CD4-positive, alpha-beta memory T cell (primary cell): ENCODE measurements at regions not wholly inside any gene's neighbourhood (a gene's known extent, or its start where the extent isn't known, plus 50 kb on each side); places are given as distances from the start of the nearest gene placed in this dataset.

Source experiments
- CTCF ChIA-PET: fragments of 350-600 bp; sonication (Branson Sonifier 250); formaldehyde crosslinking; loops from one replicate; lab custom pipeline; 2021; ENCODE audit warnings: inconsistent platforms; ENCODE audit not compliant: partially characterized antibody; lab: Charles Lee
- POLR2A ChIA-PET: fragments of 350-600 bp; sonication (Branson Sonifier 250); formaldehyde crosslinking; loops from one replicate; lab custom pipeline; 2021; ENCODE audit not compliant: partially characterized antibody; lab: Charles Lee
- DNase-seq, 5 donors: peaks; one replicate each; pipeline versions ENCODE4 v3.0.0 to v3.0.0-alpha.2; 2020 to 2022; ENCODE audit warnings: mixed read lengths in 1 of 5
- H3K27ac ChIP-seq: one replicate; pipeline ENCODE4 v1.7.0; 2013; ENCODE audit warnings: low read depth, low read length
- H3K27me3 ChIP-seq: 2 replicates; pipeline ENCODE4 v1.7.0; 2013; ENCODE audit warnings: mild to moderate bottlenecking, low read length, moderate library complexity; ENCODE audit not compliant: insufficient read depth
- H3K36me3 ChIP-seq: 2 replicates; pipeline ENCODE4 v1.7.0; 2013; ENCODE audit warnings: mild to moderate bottlenecking, low read length, moderate library complexity; ENCODE audit not compliant: insufficient read depth
- H3K4me1 ChIP-seq: 2 replicates; pipeline ENCODE4 v1.7.0; 2013; ENCODE audit warnings: mild to moderate bottlenecking, low read length, moderate library complexity; ENCODE audit not compliant: insufficient read depth
- H3K4me3 ChIP-seq, 2 donors: one replicate each; pipeline ENCODE4 v1.7.0; 2013; ENCODE audit warnings: low read length in 2 of 2, mild to moderate bottlenecking in 1 of 2
- H3K9me3 ChIP-seq, 2 donors: one replicate each; pipeline ENCODE4 v1.7.0; 2013; ENCODE audit warnings: low read length in 2 of 2, control low read depth in 1 of 2; ENCODE audit not compliant: control insufficient read depth in 1 of 2
- H3K27ac Mint-ChIP-seq, 7 donors: one replicate each; pipeline ENCODE4 v1.8.0; 2020 to 2021; ENCODE audit warnings: mixed read lengths in 7 of 7, mild to moderate bottlenecking in 6 of 7, inconsistent platforms in 3 of 7, moderate library complexity in 3 of 7
- H3K27me3 Mint-ChIP-seq, 2 donors: one replicate each; pipeline ENCODE4 v1.8.0; 2020 to 2021; ENCODE audit warnings: mixed read lengths in 2 of 2
- H3K36me3 Mint-ChIP-seq, 2 donors: one replicate each; pipeline ENCODE4 v1.8.0; 2020 to 2021; ENCODE audit warnings: mixed read lengths in 2 of 2, inconsistent platforms in 1 of 2, mild to moderate bottlenecking in 1 of 2
- H3K4me1 Mint-ChIP-seq, 4 donors: one replicate each; pipeline ENCODE4 v1.8.0; 2020 to 2021; ENCODE audit warnings: mixed read lengths in 4 of 4, mild to moderate bottlenecking in 1 of 4
- H3K4me3 Mint-ChIP-seq, 8 donors: one replicate each; pipeline ENCODE4 v1.8.0; 2020 to 2021; ENCODE audit warnings: mixed read lengths in 8 of 8, mild to moderate bottlenecking in 7 of 8, moderate library complexity in 6 of 8, inconsistent platforms in 3 of 8
- H3K9me3 Mint-ChIP-seq, 8 donors: one replicate each; pipeline ENCODE4 v1.8.0; 2020 to 2021; ENCODE audit warnings: mixed read lengths in 8 of 8, mild to moderate bottlenecking in 5 of 8, inconsistent platforms in 3 of 8, moderate library complexity in 1 of 8
- intact Hi-C: fragments of 100-400 bp; cut with micrococcal nuclease; formaldehyde crosslinking; loops from one replicate; pipeline ENCODE4 v1.15.1; 2023

DNA sequence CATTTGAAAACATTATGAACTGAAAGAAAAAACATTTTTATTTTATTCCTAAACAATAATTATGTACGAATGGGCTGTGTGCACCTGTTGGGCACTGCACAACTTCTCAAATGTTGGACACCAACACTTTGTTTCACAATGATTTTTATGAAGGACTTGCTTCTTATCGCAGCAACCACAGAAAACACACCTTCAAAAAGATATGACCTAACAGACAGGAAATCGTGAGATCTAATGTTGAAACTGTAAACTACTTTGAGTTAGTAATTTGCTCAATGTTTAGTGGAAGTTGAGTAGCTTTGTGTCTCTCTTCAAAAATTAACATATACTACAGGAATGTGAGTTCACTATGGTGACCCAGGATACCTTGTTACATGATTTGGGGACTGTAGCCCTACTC, 98.6 kb downstream of the NXPE2 start:
- no peaks in the 10 kb centered on the region for H3K4me1 ChIP-seq
- ChIA-PET CTCF (no interaction called here), POLR2A (no interaction called here)
- no peak overlapping the region for H3K27ac Mint-ChIP-seq
- H3K27me3 ChIP-seq = no peaks in the 10 kb centered on the region
- no peak for DNase-seq
- H3K9me3 ChIP-seq = no peaks in the 10 kb centered on the region
- no peak overlapping the region for H3K27ac ChIP-seq
- H3K4me1 Mint-ChIP-seq = no peaks in the 10 kb centered on the region
- no peak overlapping the region for H3K4me3 ChIP-seq
- peaks cover 4 to 12% of the 10 kb centered on the region in 2 donors for H3K27me3 Mint-ChIP-seq
- no peaks in the 10 kb centered on the region for H3K36me3 Mint-ChIP-seq
- no peaks in the 10 kb centered on the region for H3K36me3 ChIP-seq
- H3K4me3 Mint-ChIP-seq = no peak overlapping the region
- intact Hi-C loops = no loop called here
- no peaks in the 10 kb centered on the region for H3K9me3 Mint-ChIP-seq

DNA sequence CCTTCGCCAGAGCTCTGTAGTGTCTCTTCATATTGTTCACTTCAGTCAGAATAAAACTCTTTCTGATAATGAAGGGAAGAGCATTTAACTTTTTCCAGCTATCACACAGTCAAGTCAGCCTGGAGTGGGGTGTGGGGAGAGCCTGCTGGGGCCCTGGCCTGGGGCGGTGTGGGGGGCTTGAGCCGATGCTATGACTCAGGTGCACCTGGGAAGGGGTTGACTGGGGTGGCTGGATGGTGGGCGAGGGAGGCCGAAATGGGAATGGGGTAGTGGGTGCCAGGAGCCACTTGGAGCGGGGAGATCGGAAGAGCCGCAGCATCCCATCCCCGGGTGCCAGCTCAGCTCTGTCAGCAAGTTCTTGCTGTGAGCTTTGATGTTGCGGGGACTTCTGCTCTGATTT, 100.9 kb downstream of the NXPE2 start:
- Mint-ChIP-seq H3K4me3 (no peak overlapping the region), H3K36me3 (no peaks in the 10 kb centered on the region), H3K27me3 (peaks cover 0 to 2% of the 10 kb centered on the region in 2 donors), H3K9me3 (no peaks in the 10 kb centered on the region), H3K4me1 (no peaks in the 10 kb centered on the region), H3K27ac (peak overlapping the region in 1 of 7 donors; percentile 58)
- Histone ChIP-seq H3K36me3 (no peaks in the 10 kb centered on the region), H3K9me3 (no peaks in the 10 kb centered on the region), H3K27me3 (no peaks in the 10 kb centered on the region), H3K4me1 (no peaks in the 10 kb centered on the region), H3K27ac (no peak overlapping the region), H3K4me3 (no peak overlapping the region)
- intact Hi-C loops = no loop called here
- POLR2A ChIA-PET = no interaction called here
- no peak for DNase-seq
- CTCF ChIA-PET = no interaction called here

DNA sequence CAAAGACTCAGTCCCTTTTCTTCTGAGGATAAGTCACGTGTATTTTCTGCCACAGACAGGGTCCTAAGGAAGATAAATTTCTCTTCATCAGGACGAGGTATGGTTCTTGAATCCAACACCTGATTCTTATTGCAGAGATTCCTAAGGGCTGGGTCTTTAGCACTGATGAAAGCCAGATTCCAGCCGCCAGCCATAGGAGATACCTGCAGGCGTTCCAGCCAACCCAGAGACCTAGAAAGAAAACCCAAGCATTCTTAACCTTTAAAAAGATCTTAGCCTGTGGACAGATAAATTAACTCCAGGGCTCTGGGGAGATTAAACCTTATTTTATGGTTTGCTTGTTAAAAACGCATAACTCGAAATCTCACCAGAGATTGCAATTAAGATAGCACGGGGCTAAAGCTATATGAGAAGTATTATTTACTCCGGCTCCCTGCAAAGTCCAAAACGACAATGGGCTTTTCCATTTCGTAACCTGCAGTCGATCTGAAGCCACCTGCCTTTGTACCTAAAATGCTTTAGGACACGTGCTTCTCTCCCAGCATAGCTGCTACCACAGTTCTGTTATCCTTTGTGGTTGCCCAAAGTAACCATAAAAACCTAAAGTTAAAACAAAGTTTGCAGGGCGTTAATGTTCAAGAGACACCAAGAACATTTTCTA, 104.5 kb downstream of the NXPE2 start:
- Histone ChIP-seq H3K9me3 (no peaks in the 10 kb centered on the region), H3K27me3 (no peaks in the 10 kb centered on the region), H3K4me3 (no peak overlapping the region), H3K27ac (no peak overlapping the region), H3K4me1 (no peaks in the 10 kb centered on the region), H3K36me3 (no peaks in the 10 kb centered on the region)
- CTCF ChIA-PET = no interaction called here
- no peak for DNase-seq
- Mint-ChIP-seq H3K27ac (no peak overlapping the region), H3K36me3 (no peaks in the 10 kb centered on the region), H3K9me3 (no peaks in the 10 kb centered on the region), H3K27me3 (peaks cover 0 to 1% of the 10 kb centered on the region in 2 donors), H3K4me3 (no peak overlapping the region), H3K4me1 (no peaks in the 10 kb centered on the region)
- intact Hi-C loops = no loop called here
- POLR2A ChIA-PET = no interaction called here

DNA sequence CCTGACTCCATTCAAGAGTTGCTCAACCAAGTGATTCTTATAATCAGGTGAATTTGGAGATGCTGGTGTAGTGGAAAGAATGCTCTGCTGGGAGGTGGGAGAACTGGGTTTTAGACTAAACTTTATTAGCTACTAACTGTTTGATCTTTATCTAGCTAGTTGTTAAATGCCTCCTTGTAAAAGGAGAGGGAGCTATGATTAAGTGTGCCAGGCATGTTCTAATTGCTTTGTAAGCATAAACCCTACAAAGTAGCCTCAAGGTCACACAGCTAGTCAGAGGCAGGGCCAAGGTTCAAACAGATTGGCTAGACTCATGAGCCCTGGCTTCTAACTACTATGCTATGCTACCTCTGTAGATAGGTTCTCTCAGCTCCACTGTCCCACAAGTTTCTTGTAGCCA, 105.5 kb downstream of the NXPE2 start:
- Histone ChIP-seq H3K27ac (no peak overlapping the region), H3K9me3 (no peaks in the 10 kb centered on the region), H3K36me3 (no peaks in the 10 kb centered on the region), H3K27me3 (no peaks in the 10 kb centered on the region), H3K4me3 (no peak overlapping the region), H3K4me1 (no peaks in the 10 kb centered on the region)
- ChIA-PET POLR2A (no interaction called here), CTCF (no interaction called here)
- no peak for DNase-seq
- H3K36me3 Mint-ChIP-seq = no peaks in the 10 kb centered on the region
- intact Hi-C loops = no loop called here
- no peak overlapping the region for H3K27ac Mint-ChIP-seq
- H3K4me1 Mint-ChIP-seq = no peaks in the 10 kb centered on the region
- H3K4me3 Mint-ChIP-seq = no peak overlapping the region
- H3K27me3 Mint-ChIP-seq = peaks cover 0 to 1% of the 10 kb centered on the region in 2 donors
- no peaks in the 10 kb centered on the region for H3K9me3 Mint-ChIP-seq

DNA sequence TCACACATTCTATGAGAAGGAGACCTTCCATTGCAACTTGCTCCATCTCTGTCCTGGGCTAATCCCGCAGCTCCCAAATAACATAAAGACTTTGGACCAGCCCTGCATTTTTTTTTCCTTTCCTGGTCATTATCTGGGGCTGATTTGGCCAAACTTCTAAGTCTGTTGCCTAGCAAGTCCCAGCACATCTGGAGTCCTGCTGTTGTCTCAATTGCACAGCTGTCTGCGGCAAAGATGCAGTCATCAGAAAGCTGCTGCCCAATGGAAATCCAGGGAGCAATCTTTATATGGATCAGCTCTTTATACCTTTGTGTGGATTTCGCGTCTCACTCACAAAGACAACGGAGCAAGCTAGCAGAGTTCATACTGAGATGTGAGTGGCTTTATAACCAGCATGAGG, 105.9 kb downstream of the NXPE2 start:
- Histone ChIP-seq H3K27me3 (no peaks in the 10 kb centered on the region), H3K36me3 (no peaks in the 10 kb centered on the region)

DNA sequence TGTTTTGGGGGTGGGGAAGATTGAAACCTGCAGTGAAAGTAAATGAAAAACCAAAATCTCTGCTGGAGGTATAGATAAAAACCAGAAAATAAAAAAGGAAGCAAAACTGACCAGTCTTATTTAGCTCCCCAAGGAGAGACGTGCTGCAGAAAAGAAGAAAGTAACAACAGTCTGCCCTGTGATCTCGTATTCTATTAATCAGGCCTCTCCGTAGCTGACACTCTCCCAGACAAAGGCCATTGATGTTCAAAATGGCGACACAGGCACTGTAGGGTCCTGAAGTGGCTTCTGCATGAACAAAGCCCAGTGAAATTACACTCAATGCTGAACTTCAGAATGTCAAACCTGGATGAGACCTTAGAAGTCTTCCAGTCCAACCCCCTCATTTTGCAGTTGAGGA, 106.6 kb downstream of the NXPE2 start:
- no peaks in the 10 kb centered on the region for H3K4me1 ChIP-seq
- Mint-ChIP-seq H3K27ac (no peak overlapping the region), H3K36me3 (no peaks in the 10 kb centered on the region), H3K9me3 (no peaks in the 10 kb centered on the region), H3K4me3 (no peak overlapping the region), H3K4me1 (no peaks in the 10 kb centered on the region), H3K27me3 (peaks cover 1 to 3% of the 10 kb centered on the region in 2 donors)
- CTCF ChIA-PET = interaction anchor here (0.6 kb wide), 1 partner anchor 435 kb away, joined by 3 read pairs; no protein-coding TSS in a partner anchor
- H3K27me3 ChIP-seq = no peaks in the 10 kb centered on the region
- no peaks in the 10 kb centered on the region for H3K9me3 ChIP-seq
- intact Hi-C loops = no loop called here
- no peaks in the 10 kb centered on the region for H3K36me3 ChIP-seq
- H3K27ac ChIP-seq = no peak overlapping the region
- POLR2A ChIA-PET = no interaction called here
- no peak overlapping the region for H3K4me3 ChIP-seq
- DNase-seq = no peak

More for the DNA sequence above, 105.9 kb downstream of the NXPE2 start:
- no peaks in the 10 kb centered on the region for H3K36me3 Mint-ChIP-seq
- H3K9me3 ChIP-seq = no peaks in the 10 kb centered on the region
- no peaks in the 10 kb centered on the region for H3K4me1 Mint-ChIP-seq
- H3K27ac Mint-ChIP-seq = no peak overlapping the region
- intact Hi-C loops = no loop called here
- H3K4me3 Mint-ChIP-seq = no peak overlapping the region
- no peaks in the 10 kb centered on the region for H3K9me3 Mint-ChIP-seq
- H3K4me3 ChIP-seq = no peak overlapping the region
- H3K4me1 ChIP-seq = no peaks in the 10 kb centered on the region
- peaks cover 0 to 1% of the 10 kb centered on the region in 2 donors for H3K27me3 Mint-ChIP-seq
- no peak for DNase-seq
- ChIA-PET POLR2A (no interaction called here), CTCF (no interaction called here)
- H3K27ac ChIP-seq = no peak overlapping the region

DNA sequence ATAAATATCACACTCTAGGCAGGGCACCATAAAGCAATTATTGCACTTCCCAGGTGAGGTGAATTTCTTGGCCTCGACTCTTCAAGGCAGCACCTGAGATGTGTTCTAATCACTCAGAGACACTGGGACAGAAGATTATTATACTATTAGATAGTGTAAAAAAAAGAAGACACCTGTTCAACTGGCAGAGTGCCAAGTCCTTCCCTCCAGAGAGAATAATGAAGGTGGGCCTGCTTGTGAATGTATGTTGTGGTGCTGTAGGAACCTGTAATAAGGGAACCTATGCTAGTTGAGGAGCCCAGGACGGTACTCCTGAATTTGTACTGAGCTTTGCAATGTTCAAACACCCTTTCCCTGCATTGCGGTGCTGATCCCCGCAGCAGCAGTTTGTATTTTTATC, 107.5 kb downstream of the NXPE2 start:
- POLR2A ChIA-PET = no interaction called here

More for the DNA sequence above, 107.5 kb downstream of the NXPE2 start:
- peaks cover 3 to 4% of the 10 kb centered on the region in 2 donors for H3K27me3 Mint-ChIP-seq
- Histone ChIP-seq H3K9me3 (no peaks in the 10 kb centered on the region), H3K36me3 (no peaks in the 10 kb centered on the region), H3K4me3 (no peak overlapping the region), H3K4me1 (no peaks in the 10 kb centered on the region), H3K27me3 (no peaks in the 10 kb centered on the region), H3K27ac (no peak overlapping the region)
- no peak overlapping the region for H3K27ac Mint-ChIP-seq
- H3K4me3 Mint-ChIP-seq = no peak overlapping the region
- no peaks in the 10 kb centered on the region for H3K36me3 Mint-ChIP-seq
- peaks cover 0 to 2% (median 0%) of the 10 kb centered on the region in 8 donors for H3K9me3 Mint-ChIP-seq
- intact Hi-C loops = no loop called here
- H3K4me1 Mint-ChIP-seq = no peaks in the 10 kb centered on the region
- no peak for DNase-seq
- CTCF ChIA-PET = no interaction called here
